HG03097 (cell line): ENCODE measurements at regions not wholly inside any gene's neighbourhood (a gene's known extent, or its start where the extent isn't known, plus 50 kb on each side); places are given as distances from the start of the nearest gene placed in this dataset.

Experiments used
- ATAC-seq: cut with Tn5 transposase; IDR thresholded peaks from one replicate; pipeline ENCODE4 v1.9.1; 2021; ENCODE audit not compliant: unreplicated experiment, low FRiP score

- ATAC-seq, result no peak
These were observed 283.2 kb downstream of the ARL4A start for GRCh38 chr7:12970626-12971025.

- ATAC-seq, result no peak
These were observed 287.2 kb downstream of the ARL4A start for GRCh38 chr7:12974451-12975166.

DNA sequence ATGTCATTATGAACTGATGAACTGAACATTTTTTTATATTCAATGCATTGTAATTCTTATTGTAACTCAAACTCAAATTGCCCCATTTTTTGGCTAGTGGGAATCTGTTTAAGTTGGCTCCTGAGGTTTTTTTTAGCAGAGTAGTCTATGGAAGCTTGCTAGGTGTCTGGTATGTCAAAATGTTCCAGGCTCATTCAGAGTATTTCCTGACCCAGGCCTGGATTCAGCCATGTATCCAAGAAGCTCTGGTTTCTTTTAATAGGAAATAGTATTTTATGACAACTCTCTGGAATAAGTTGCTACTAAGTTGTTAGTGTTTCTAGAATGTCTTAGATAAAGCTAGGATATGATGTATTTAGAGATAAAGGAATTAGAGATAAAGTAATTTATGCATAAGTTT, 288.0 kb downstream of the ARL4A start:
- ATAC-seq, result no peak

GRCh38 chr7:12979181-12979580, 291.7 kb downstream of the ARL4A start:
- peak; percentile 64 for ATAC-seq

DNA sequence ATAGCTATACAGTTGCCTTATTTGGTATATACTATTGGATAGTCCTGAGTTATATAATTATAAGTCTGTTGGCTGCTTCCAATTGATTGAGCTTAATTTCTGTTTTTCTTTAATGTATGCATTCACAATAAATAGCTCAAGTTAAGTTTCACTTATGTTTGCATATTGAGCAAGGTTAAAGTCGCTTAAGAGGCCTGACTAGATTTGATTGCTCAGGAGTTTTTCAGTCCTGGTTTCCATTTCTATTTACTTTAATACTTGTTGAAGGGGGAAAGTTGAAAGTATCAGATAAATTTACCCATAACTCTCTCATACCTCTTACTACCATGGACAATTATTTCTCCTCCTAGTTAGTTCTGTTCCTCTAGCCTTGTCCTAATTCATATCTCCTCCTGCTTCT, 294.7 kb downstream of the ARL4A start:
- no peak for ATAC-seq

DNA sequence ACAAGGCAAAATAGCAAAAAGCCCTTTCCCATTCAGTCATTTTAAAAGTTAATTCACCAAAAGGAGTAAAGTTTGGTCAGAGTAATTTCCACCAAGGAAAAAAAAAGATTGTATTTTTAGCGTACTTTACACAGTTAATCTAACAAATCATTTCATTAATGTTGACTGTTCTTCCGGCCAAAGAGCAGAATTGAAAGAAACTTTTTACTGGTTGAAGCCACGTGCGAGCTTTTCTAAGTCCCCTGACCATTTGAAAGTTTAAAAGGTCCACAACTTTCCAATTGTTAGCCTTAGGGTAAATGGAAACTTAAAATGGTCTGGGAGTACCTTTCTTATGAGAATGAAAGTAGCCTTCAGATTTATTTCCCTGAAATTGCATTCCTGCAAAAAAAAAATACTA, 296.7 kb downstream of the ARL4A start:
- ATAC-seq, result no peak

DNA sequence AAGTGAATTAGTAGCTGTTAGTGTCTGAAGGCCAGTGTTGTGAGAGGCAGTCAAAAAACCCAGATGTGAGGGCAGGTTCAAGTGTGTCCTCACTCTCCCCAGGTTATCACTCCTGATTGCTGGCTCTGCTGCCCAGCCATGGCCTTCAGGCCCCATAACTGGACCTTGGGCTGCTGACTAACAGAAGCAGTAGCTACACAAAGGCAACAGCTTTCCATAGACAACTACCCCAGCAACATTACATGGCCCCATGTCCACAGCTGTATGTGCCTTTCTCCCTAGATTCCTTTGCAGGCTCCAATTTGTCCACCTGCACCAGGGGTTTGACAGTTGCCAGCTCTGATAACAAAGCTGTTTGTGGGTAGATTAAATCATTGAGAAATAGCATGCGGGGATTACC, 297.8 kb downstream of the ARL4A start:
- ATAC-seq, result no peak

DNA sequence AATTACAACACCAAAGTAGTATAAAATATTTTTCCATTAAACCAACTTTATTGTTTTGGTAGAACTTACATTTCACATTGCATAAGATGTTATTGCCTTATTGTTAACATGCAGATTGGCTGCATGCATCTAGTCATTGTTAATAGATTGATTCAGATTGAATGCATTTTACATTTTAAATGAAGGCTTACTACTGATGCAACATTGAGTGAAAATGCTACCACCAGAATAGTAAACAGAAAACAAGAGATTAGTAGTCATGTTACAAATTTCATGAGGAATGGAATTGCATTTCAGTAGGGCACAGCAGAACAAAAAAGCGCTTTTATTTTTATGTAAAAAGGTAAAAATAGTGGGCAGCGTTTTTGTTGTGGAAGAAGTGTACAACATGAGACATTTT, 298.3 kb downstream of the ARL4A start:
- ATAC-seq, result no peak

GRCh38 chr7:12987238-12987637, 299.8 kb downstream of the ARL4A start:
- no peak for ATAC-seq

DNA sequence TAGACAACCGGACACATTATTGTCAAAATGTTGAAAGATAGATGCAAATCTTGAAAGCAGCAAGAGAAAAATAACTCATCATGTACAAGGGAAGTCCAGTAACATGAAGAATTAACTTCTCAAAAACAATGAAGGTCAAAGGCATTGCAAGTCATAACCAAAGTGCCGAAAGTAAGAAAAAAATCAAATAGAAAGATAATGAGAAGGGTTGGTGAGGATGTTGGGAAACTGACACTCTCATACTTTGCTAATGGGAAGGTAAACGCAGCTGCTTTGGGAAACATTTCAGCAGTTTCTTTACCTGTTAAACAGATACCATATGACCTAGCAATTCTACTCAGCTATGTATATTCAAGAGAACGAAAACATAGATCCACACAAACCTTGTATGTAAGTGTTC, 303.0 kb downstream of the ARL4A start:
- no peak for ATAC-seq

- ATAC-seq, result no peak
These were observed 305.6 kb downstream of the ARL4A start for GRCh38 chr7:12993025-12993424.

GRCh38 chr7:12995912-12996469, 308.6 kb downstream of the ARL4A start:
- no peak for ATAC-seq

DNA sequence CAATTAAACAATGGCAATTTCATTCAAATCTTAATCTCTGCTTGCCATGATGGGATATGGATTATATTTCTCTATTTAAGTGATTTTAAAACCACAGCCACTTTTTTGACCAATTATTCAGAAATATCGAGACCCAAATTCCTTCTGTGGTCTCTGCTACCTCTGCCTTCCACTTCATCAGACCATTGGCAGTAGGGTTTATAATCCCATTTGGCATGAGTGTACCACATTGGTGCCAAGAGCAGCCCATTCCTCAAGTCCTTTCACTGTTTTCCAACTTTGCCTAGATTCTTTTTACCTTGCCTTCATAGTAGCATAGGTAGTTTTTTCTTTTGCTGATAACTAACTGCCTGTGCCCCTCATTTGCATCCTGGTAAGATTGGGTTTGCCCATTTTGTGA, 319.9 kb downstream of the ARL4A start:
- ATAC-seq, result no peak

- ATAC-seq, result no peak
These were observed 322.1 kb downstream of the ARL4A start for GRCh38 chr7:13009517-13009916.

DNA sequence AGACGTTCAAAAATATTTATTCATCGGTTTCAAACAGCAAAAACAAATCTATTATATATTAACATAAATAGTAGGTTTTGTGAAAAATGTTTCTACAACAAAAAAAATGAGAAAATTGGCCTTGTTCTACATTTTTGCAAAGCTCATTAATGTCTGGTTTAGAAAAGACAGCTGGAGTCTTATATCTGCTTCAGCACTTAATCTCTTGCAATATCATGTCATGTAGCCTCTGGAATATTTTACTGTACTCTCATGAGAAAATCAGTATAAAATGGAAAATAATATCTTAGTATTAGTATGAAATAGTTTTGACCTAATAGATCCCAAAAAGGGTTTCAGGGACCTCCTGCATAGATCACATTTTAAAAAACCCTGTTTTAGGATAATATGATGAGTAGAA, 326.6 kb downstream of the ARL4A start:
- no peak for ATAC-seq

GRCh38 chr7:13016036-13016581, 328.7 kb downstream of the ARL4A start:
- ATAC-seq, result no peak

DNA sequence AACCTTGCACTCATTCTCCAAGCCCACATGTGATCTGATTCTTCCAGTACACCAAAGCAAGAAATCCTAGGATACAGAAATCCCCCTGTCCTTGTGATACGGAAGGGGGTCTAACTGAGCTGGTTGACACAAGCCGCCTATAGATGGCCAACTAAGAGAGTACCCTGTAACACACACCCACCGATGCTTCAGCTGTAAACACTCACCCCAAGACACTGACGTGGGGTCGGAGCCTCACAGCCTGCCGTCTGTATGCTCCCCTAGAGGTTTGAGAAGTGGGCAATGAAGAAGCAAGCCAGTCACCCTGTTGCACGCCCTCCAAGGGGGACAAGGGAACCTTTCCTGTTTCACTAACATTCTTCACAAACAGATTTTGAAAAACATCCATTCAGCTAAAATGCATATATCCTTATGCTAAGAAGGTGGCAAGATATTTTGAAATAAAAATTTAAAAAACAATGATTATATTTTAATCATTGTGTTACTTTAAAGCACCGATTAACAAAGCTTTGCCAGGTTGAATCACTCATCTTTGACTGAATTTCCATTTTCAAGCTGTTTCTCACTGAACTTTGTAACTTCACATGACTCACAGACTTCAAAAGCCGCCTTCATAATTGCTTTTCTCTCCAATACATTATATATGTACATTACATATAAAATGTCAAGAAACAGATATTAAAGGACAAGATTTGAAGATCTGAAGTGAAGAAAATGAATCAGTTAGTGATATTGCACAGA, 329.3 kb downstream of the ARL4A start:
- ATAC-seq, result no peak

GRCh38 chr7:13017333-13017857, 330.0 kb downstream of the ARL4A start:
- ATAC-seq, result no peak

DNA sequence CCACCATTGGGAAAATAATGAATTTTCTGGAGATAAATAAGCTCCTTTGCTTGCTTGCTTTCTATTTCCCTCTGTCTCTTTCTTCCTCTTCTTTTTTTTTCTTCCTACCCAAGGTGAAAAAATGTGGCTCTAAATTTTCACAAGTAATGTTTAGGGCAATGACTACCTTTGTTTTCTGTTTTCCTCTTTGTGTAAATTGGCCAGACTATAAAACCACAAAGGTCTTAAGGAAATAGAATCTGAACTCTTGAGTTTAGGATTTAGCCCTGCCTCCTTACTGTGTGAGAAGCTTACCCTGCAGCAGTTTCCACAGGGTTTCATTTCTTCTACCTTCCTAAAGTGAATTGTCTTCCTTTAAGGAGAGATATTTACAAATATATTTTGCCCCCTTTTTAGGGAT, 330.4 kb downstream of the ARL4A start:
- no peak for ATAC-seq

DNA sequence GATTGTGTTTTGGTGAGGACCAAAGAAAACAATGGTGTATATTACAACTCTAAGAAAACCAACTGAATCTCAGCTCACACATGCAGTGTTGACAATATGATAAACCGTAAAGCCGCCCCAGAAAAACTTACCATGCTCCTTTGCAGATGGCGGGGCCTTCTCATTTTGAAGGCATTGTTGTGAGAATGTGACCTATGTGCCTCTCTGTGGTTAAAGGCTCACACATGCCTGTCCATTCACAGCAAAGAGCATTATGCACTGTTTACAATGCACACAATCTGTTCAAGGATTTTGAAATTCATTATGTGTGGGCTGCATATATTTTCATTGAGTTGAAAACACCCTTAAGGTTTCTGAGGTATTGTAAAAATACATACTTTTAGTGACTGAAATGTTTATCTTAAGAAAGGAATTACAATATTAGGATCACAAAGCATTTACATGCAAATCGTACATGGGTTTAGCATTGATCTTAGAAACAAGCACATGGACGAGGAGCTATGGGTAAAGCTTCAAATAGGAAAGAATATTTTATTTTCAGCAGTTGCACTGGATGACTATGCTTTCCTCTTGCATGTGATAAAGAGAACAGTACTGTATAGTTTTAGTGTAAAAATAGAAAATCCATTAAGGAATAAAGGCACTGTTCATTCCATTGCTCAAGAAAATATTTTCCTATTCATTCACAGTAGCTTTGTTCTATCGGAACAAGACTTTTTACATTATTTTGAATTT, 334.3 kb downstream of the ARL4A start:
- ATAC-seq, result no peak
